RCC 7860 (cell line): ENCODE measurements at regions not wholly inside any gene's neighbourhood (a gene's known extent, or its start where the extent isn't known, plus 50 kb on each side); places are given as distances from the start of the nearest gene placed in this dataset.
"Not testable (repeated sequence)": the region's sequence is repeated elsewhere in the genome, so short reads cannot be mapped to it uniquely, and the experiment has no call there.

Experiments used
- DNase-seq: peaks from one replicate; pipeline ENCODE4 v3.0.0-alpha.2; 2015; ENCODE audit warnings: low spot score
- FAIRE-seq: peaks from 2 replicates; lab custom pipeline; 2012; peaks lifted over from hg19 to GRCh38; lab: Jason Lieb, UNC

- DNase-seq, FAIRE-seq: not testable (repeated sequence)
Observed at GRCh38 chr3:118539820-118540447, 494.7 kb downstream of the IGSF11 start.

GRCh38 chr3:118540448-118540821, 494.2 kb downstream of the IGSF11 start:
- not testable (repeated sequence) for FAIRE-seq, DNase-seq

- FAIRE-seq: no peak
- DNase-seq: no peak
Observed at GRCh38 chr3:118540826-118541225, 493.8 kb downstream of the IGSF11 start.

- FAIRE-seq (no peak), DNase-seq (no peak)
Observed at GRCh38 chr3:118541796-118542195, 492.9 kb downstream of the IGSF11 start.

GRCh38 chr3:118543832-118544231, 490.8 kb downstream of the IGSF11 start:
- FAIRE-seq: no peak
- DNase-seq: no peak

GRCh38 chr3:118544458-118544857, 490.2 kb downstream of the IGSF11 start:
- DNase-seq: no peak
- no peak for FAIRE-seq

- FAIRE-seq (no peak), DNase-seq (no peak)
Observed at GRCh38 chr3:118548434-118548833, 486.2 kb downstream of the IGSF11 start.

GRCh38 chr3:118550122-118550521, 484.5 kb downstream of the IGSF11 start:
- no peak for FAIRE-seq
- DNase-seq: no peak

- no peak for FAIRE-seq
- DNase-seq: no peak
Observed at GRCh38 chr3:118550556-118550955, 484.1 kb downstream of the IGSF11 start.

GRCh38 chr3:118554148-118554838, 480.4 kb downstream of the IGSF11 start:
- no peak for FAIRE-seq
- DNase-seq: no peak

GRCh38 chr3:118556983-118557382, 477.7 kb downstream of the IGSF11 start:
- no peak for DNase-seq
- FAIRE-seq: no peak

GRCh38 chr3:118557513-118557912, 477.1 kb downstream of the IGSF11 start:
- no peak for DNase-seq
- FAIRE-seq: no peak

GRCh38 chr3:118559286-118559685, 475.4 kb downstream of the IGSF11 start:
- DNase-seq (no peak), FAIRE-seq (no peak)

- DNase-seq (no peak), FAIRE-seq (no peak)
Observed at GRCh38 chr3:118564800-118565199, 469.8 kb downstream of the IGSF11 start.

- FAIRE-seq: no peak
Observed at GRCh38 chr3:118573912-118574311, 460.7 kb downstream of the IGSF11 start.

GRCh38 chr3:118577055-118577777, 457.4 kb downstream of the IGSF11 start:
- DNase-seq (no peak), FAIRE-seq (no peak)

More at GRCh38 chr3:118573912-118574311, 460.7 kb downstream of the IGSF11 start:
- no peak for DNase-seq

GRCh38 chr3:118578559-118578958, 456.1 kb downstream of the IGSF11 start:
- DNase-seq (no peak), FAIRE-seq (no peak)

- FAIRE-seq (no peak), DNase-seq (no peak)
Observed at GRCh38 chr3:118587037-118587741, 447.5 kb downstream of the IGSF11 start.

- DNase-seq (no peak), FAIRE-seq (no peak)
Observed at GRCh38 chr3:118587847-118588246, 446.8 kb downstream of the IGSF11 start.

- DNase-seq (no peak), FAIRE-seq (no peak)
Observed at GRCh38 chr3:118593277-118593670, 441.4 kb downstream of the IGSF11 start.

- DNase-seq: no peak
- FAIRE-seq: no peak
Observed at GRCh38 chr3:118597184-118597583, 437.5 kb downstream of the IGSF11 start.
